IMR-90 (cell line): ENCODE measurements at regions not wholly inside any gene's neighbourhood (a gene's known extent, or its start where the extent isn't known, plus 50 kb on each side); places are given as distances from the start of the nearest gene placed in this dataset.

ENCODE experiments used
- ATAC-seq: fragments of 200-7000 bp; cut with Tn5 transposase; 2 replicates; pipeline ENCODE4 v1.9.1; 2020; ENCODE audit warnings: low read depth, mild to moderate bottlenecking, moderate library complexity
- BruUV-seq: library from RNA; stranded (reverse); fragments of 400-500 nt; replicated peaks from 2 replicates; lab custom pipeline; 2021; lab: Mats Ljungman, UMichigan
- CTCF ChIA-PET: fragments of 300-600 bp; formaldehyde crosslinking; extraction: SDS; loops from one replicate; lab custom pipeline; 2021; ENCODE audit warnings: antibody characterized with exemption; lab: Yijun Ruan, JAX
- POLR2A ChIA-PET: fragments of 300-600 bp; sonication (Branson Sonifier 250); formaldehyde crosslinking; loops from one replicate; lab custom pipeline; 2022; ENCODE audit warnings: antibody characterized with exemption; ENCODE audit not compliant: unreplicated experiment; lab: Charles Lee
- DNase-seq: peaks from one replicate; pipeline ENCODE4 v3.0.0; 2013
- H2AFZ ChIP-seq: replicated peaks from 2 replicates; pipeline ENCODE3; 2013; ENCODE audit warnings: low read length, mild to moderate bottlenecking; ENCODE audit not compliant: poor library complexity
- H2AK5ac ChIP-seq: 2 replicates; pipeline ENCODE4 v1.6.1; 2013; ENCODE audit warnings: low read depth, low read length, inconsistent platforms
- H2AK9ac ChIP-seq: replicated peaks from 2 replicates; pipeline ENCODE3; 2013; ENCODE audit warnings: mild to moderate bottlenecking, low read depth, low read length, moderate library complexity; ENCODE audit not compliant: poor library complexity
- H2BK120ac ChIP-seq: 2 replicates; pipeline ENCODE4 v1.6.1; 2013; ENCODE audit warnings: low read depth, low read length, inconsistent platforms
- H2BK15ac ChIP-seq: 3 replicates; pipeline ENCODE4 v1.6.1; 2013; ENCODE audit warnings: low read depth, low read length, inconsistent platforms
- H2BK20ac ChIP-seq: 2 replicates; pipeline ENCODE4 v1.6.1; 2013; ENCODE audit warnings: low read depth, mild to moderate bottlenecking, inconsistent platforms, low read length, moderate library complexity
- H2BK5ac ChIP-seq: 2 replicates; pipeline ENCODE4 v1.6.1; 2013; ENCODE audit warnings: mild to moderate bottlenecking, low read depth, low read length, inconsistent platforms; ENCODE audit not compliant: poor library complexity, severe bottlenecking
- H3K14ac ChIP-seq: replicated peaks from 2 replicates; pipeline ENCODE4 v1.6.1; 2013; ENCODE audit warnings: low read depth, low read length, inconsistent platforms
- H3K18ac ChIP-seq: 2 replicates; pipeline ENCODE4 v1.6.1; 2013; ENCODE audit warnings: low read depth, low read length, control low read depth
- H3K23ac ChIP-seq: 2 replicates; pipeline ENCODE4 v1.6.1; 2013; ENCODE audit warnings: low read depth, low read length, inconsistent platforms
- H3K27ac ChIP-seq: 2 replicates; pipeline ENCODE4 v1.5.1; 2013; ENCODE audit warnings: mild to moderate bottlenecking, control low read depth, low read length; ENCODE audit not compliant: insufficient read depth
- H3K27me3 ChIP-seq: 2 replicates; pipeline ENCODE4 v1.6.1; 2013; ENCODE audit warnings: low read length; ENCODE audit not compliant: control insufficient read depth, insufficient read depth
- H3K36me3 ChIP-seq: 2 replicates; pipeline ENCODE4 v1.6.1; 2013; ENCODE audit warnings: low read length, mixed read lengths; ENCODE audit not compliant: control insufficient read depth, insufficient read depth
- H3K4ac ChIP-seq: 2 replicates; pipeline ENCODE4 v1.6.1; 2013; ENCODE audit warnings: low read depth, low read length, inconsistent platforms
- H3K4me1 ChIP-seq: 2 replicates; pipeline ENCODE4 v1.6.1; 2013; ENCODE audit warnings: low read length, mixed read lengths; ENCODE audit not compliant: control insufficient read depth, insufficient read depth
- H3K4me2 ChIP-seq: 2 replicates; pipeline ENCODE4 v1.6.1; 2013; ENCODE audit warnings: low read depth, mild to moderate bottlenecking, control low read depth, low read length, moderate library complexity
- H3K4me3 ChIP-seq: 2 replicates; pipeline ENCODE4 v1.5.1; 2013; ENCODE audit warnings: low read depth, mild to moderate bottlenecking, control low read depth, low read length, moderate library complexity; ENCODE audit not compliant: insufficient read depth
- H3K56ac ChIP-seq: 2 replicates; pipeline ENCODE4 v1.6.1; 2013; ENCODE audit warnings: low read length, inconsistent platforms; ENCODE audit not compliant: insufficient read depth; ENCODE audit errors: extremely low read depth
- H3K79me1 ChIP-seq, 2 experiments: 2 replicates each; pipeline ENCODE4 v1.6.1; 2013; ENCODE audit warnings: low read length in 2 of 2, inconsistent platforms in 1 of 2, low read depth in 1 of 2
- H3K9ac ChIP-seq: 2 replicates; pipeline ENCODE4 v1.6.1; 2013; ENCODE audit warnings: low read depth, low read length, control low read depth
- H3K9me1 ChIP-seq: 2 replicates; pipeline ENCODE4 v1.6.1; 2013; ENCODE audit warnings: low read length, inconsistent platforms; ENCODE audit not compliant: insufficient read depth
- H3K9me3 ChIP-seq: 2 replicates; pipeline ENCODE4 v1.6.1; 2013; ENCODE audit warnings: low read length; ENCODE audit not compliant: control insufficient read depth, insufficient read depth
- H4K20me1 ChIP-seq: 2 replicates; pipeline ENCODE4 v1.6.1; 2013; ENCODE audit warnings: low read length, inconsistent platforms; ENCODE audit not compliant: insufficient read depth
- H4K5ac ChIP-seq: 2 replicates; pipeline ENCODE4 v1.6.1; 2013; ENCODE audit warnings: mild to moderate bottlenecking, low read depth, low read length, control low read depth
- H4K8ac ChIP-seq, 2 experiments: 2 replicates each; pipeline ENCODE4 v1.6.1; 2013; ENCODE audit warnings: low read depth in 2 of 2, low read length in 2 of 2, control low read depth in 1 of 2, inconsistent platforms in 1 of 2
- H4K91ac ChIP-seq: 2 replicates; pipeline ENCODE4 v1.6.1; 2013; ENCODE audit warnings: low read depth, low read length, inconsistent platforms; ENCODE audit not compliant: insufficient read depth
- CEBPB ChIP-seq: IDR thresholded peaks from 2 replicates; pipeline ENCODE4 v1.6.1; 2012; ENCODE audit warnings: low read depth, low read length, improper control_type of control experiment
- CHD1 ChIP-seq: IDR thresholded peaks from 2 replicates; pipeline ENCODE4 v1.6.1; 2012; ENCODE audit warnings: low read depth, low read length, improper control_type of control experiment
- FOS ChIP-seq: fragments of 150-350 bp; IDR thresholded peaks from 2 replicates; pipeline ENCODE4 v1.6.1; 2016; ENCODE audit warnings: low read depth, low read length
- MAFK ChIP-seq: IDR thresholded peaks from 2 replicates; pipeline ENCODE4 v1.6.1; 2012; ENCODE audit warnings: low read depth, low read length, improper control_type of control experiment
- MAZ ChIP-seq: IDR thresholded peaks from 2 replicates; pipeline ENCODE4 v1.6.1; 2012; ENCODE audit warnings: low read depth, mild to moderate bottlenecking, low read length, improper control_type of control experiment, moderate library complexity, borderline replicate concordance
- MXI1 ChIP-seq: IDR thresholded peaks from 2 replicates; pipeline ENCODE4 v1.6.1; 2012; ENCODE audit warnings: low read depth, mild to moderate bottlenecking, low read length, moderate library complexity, borderline replicate concordance
- POLR2A ChIP-seq: IDR thresholded peaks from 2 replicates; pipeline ENCODE4 v1.6.1; 2012; ENCODE audit warnings: mild to moderate bottlenecking, low read depth, low read length
- RAD21 ChIP-seq: IDR thresholded peaks from 2 replicates; pipeline ENCODE4 v1.6.1; 2012; ENCODE audit warnings: low read length, improper control_type of control experiment
- RCOR1 ChIP-seq: IDR thresholded peaks from 2 replicates; pipeline ENCODE4 v1.6.1; 2012; ENCODE audit warnings: mild to moderate bottlenecking, low read length, improper control_type of control experiment; ENCODE audit not compliant: insufficient replicate concordance
- RFX5 ChIP-seq: IDR thresholded peaks from 2 replicates; pipeline ENCODE4 v1.8.0; 2012; ENCODE audit warnings: low read depth, mild to moderate bottlenecking, low read length, moderate library complexity
- SMC3 ChIP-seq: fragments of 150-350 bp; IDR thresholded peaks from 2 replicates; pipeline ENCODE4 v1.6.1; 2016; ENCODE audit warnings: low read depth, mild to moderate bottlenecking, antibody characterized with exemption, low read length, moderate library complexity
- WGBS, 2 experiments: methylation state at CpG; one replicate each; pipeline versions ENCODE4 v1.1.5 to v1.1.7; 2013; ENCODE audit warnings: missing lambda C conversion rate in 2 of 2; ENCODE audit not compliant: insufficient read length in 1 of 2; ENCODE audit errors: extremely low coverage in 2 of 2; 5-methylcytosine and 5-hydroxymethylcytosine counted together
- dilution Hi-C: fragments of 300-500 bp; cut with HindIII; formaldehyde crosslinking; loops from one replicate; pipeline ENCODE4 v1.14.3; 2018; ENCODE audit warnings: low sequenced_read_pairs; ENCODE audit not compliant: unreplicated experiment
- in situ Hi-C: fragments of 300-500 bp; cut with MboI; formaldehyde crosslinking; loops from 3 replicates; pipeline ENCODE4 v1.14.3; 2019; ENCODE audit warnings: low sequenced_read_pairs, inconsistent platforms, mixed read lengths
- intact Hi-C: fragments of 100-400 bp; cut with micrococcal nuclease; formaldehyde crosslinking; loops from 2 replicates; pipeline ENCODE4 v1.10.0; 2022
- TF ChIP-seq, protein P1 (sequence below): conservative IDR thresholded peaks from 2 replicates; pipeline ENCODE4 v1.5.1; 2012; ENCODE audit warnings: mild to moderate bottlenecking, low read depth, low read length, improper control_type of control experiment

DNA sequence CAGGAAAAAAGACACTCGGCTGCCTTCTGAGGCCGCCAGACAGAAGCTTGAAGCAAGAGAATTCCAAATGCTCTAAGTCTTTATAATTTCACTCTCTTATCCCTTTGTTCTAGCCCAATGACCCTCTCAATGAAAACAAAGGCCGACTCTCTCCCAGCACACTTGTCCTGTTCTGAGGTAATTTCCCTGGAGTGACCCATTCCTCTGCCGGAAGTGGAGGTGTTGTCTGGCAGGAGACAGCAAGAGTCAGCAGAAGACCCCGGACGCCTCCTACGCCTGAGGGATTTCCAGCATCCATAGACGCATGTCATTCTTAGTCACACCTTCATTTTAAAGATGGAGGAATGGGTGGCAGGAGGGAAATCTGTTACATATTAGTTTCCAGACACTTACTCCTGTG lies 110.3 kb downstream of the SOD2 start:
- in situ Hi-C loops = no loop called here
- WGBS, 2 experiments = no CpG with 5 or more reads among the region's 8 CpGs

More for the DNA sequence above, 110.3 kb downstream of the SOD2 start:
- Histone ChIP-seq H3K4me3 (no peak overlapping the region), H3K4me2 (no peak overlapping the region), H2AFZ (no peak overlapping the region), H2BK20ac (no peak overlapping the region), H2BK5ac (no peak overlapping the region), H4K5ac (no peak overlapping the region), H2BK120ac (no peak overlapping the region), H4K91ac (no peak overlapping the region), H4K20me1 (no peaks in the 10 kb centered on the region), H3K4me1 (peaks cover 3% of the 10 kb centered on the region; the same call in 1 of the 2 replicates), H3K79me1 (no peaks in the 10 kb centered on the region), H3K9me3 (no peaks in the 10 kb centered on the region; the same call in 1 of the 2 replicates), H3K9me1 (no peaks in the 10 kb centered on the region), H3K56ac (no peak overlapping the region), H2BK15ac (no peak overlapping the region), H2AK9ac (no peak overlapping the region), H3K4ac (no peak overlapping the region), H2AK5ac (no peak overlapping the region), H3K27ac (no peak overlapping the region), H3K14ac (no peak overlapping the region), H3K18ac (no peak overlapping the region; the same call in 1 of the 2 replicates), H3K9ac (no peak overlapping the region), H3K23ac (no peak overlapping the region), H3K36me3 (no peaks in the 10 kb centered on the region), H4K8ac (no peak overlapping the region), H3K27me3 (peaks cover 12% of the 10 kb centered on the region; the same call in 1 of the 2 replicates)
- DNase-seq (no peak), ATAC-seq (no peak)
- dilution Hi-C loops = no loop called here
- POLR2A ChIA-PET = no interaction called here
- TF ChIP-seq CHD1 = no peak
- no peak for TF ChIP-seq MAFK
- no peak for TF ChIP-seq POLR2A
- TF ChIP-seq, protein P1, sequence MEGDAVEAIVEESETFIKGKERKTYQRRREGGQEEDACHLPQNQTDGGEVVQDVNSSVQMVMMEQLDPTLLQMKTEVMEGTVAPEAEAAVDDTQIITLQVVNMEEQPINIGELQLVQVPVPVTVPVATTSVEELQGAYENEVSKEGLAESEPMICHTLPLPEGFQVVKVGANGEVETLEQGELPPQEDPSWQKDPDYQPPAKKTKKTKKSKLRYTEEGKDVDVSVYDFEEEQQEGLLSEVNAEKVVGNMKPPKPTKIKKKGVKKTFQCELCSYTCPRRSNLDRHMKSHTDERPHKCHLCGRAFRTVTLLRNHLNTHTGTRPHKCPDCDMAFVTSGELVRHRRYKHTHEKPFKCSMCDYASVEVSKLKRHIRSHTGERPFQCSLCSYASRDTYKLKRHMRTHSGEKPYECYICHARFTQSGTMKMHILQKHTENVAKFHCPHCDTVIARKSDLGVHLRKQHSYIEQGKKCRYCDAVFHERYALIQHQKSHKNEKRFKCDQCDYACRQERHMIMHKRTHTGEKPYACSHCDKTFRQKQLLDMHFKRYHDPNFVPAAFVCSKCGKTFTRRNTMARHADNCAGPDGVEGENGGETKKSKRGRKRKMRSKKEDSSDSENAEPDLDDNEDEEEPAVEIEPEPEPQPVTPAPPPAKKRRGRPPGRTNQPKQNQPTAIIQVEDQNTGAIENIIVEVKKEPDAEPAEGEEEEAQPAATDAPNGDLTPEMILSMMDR = no peak
- TF ChIP-seq CEBPB = no peak
- TF ChIP-seq RFX5 = no peak
- TF ChIP-seq SMC3 = no peak
- TF ChIP-seq FOS = no peak
- TF ChIP-seq RCOR1 = no peak
- TF ChIP-seq RAD21 = no peak
- no peak for TF ChIP-seq MXI1
- no peak for TF ChIP-seq MAZ
- no TSS peak for BruUV-seq
- CTCF ChIA-PET = no interaction called here
- intact Hi-C loops = no loop called here
